ENCODE measurements at regions not wholly inside any gene's neighbourhood (a gene's known extent, or its start where the extent isn't known, plus 50 kb on each side); places are given as distances from the start of the nearest gene placed in this dataset.

DNA sequence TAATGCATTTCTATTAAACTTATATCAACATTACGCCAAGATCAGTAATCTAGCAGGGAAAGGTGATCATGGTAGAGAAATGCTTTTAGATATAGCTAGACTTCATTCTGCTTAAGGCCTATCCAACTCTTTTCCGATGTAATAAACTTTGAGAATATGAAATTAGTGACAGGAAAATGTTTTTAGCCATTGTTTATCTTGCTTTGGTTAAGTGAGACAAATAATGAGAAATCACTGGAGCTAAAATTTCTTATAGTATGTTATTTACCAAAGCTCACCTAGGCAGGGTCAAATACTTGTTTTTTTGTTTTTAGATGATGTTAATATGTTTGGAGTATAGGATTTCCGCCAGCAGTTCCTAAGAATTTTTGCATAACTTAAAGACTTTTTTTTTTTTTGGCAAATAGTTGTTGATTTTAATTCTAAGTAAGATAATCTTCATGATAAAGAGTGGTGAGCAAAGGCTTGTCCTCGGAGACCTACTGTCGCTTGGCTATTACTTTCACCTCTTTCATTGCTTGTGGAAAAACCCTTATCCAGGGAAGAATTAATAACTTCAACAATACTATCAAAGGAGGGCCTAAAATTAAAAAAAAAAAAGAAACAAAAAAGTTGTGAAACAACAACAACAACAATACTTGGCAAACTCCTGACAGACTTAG is 98.3 kb downstream of the SOX4 start:
- TF ChIP-seq ZC3H10 (CRISPR knock-in tag; IDR thresholded peaks at IDR 0.05), result no peak
- TF ChIP-seq ZFP30 (CRISPR knock-in tag; IDR thresholded peaks at IDR 0.05), result no peak
- no peak for TF ChIP-seq ESRRG (CRISPR knock-in tag; IDR thresholded peaks at IDR 0.05)
- no peak for TF ChIP-seq CSDC2 (CRISPR knock-in tag; IDR thresholded peaks at IDR 0.05)
- TF ChIP-seq ZNF8 (CRISPR knock-in tag; IDR thresholded peaks at IDR 0.05), result no peak
- TF ChIP-seq, protein P1, sequence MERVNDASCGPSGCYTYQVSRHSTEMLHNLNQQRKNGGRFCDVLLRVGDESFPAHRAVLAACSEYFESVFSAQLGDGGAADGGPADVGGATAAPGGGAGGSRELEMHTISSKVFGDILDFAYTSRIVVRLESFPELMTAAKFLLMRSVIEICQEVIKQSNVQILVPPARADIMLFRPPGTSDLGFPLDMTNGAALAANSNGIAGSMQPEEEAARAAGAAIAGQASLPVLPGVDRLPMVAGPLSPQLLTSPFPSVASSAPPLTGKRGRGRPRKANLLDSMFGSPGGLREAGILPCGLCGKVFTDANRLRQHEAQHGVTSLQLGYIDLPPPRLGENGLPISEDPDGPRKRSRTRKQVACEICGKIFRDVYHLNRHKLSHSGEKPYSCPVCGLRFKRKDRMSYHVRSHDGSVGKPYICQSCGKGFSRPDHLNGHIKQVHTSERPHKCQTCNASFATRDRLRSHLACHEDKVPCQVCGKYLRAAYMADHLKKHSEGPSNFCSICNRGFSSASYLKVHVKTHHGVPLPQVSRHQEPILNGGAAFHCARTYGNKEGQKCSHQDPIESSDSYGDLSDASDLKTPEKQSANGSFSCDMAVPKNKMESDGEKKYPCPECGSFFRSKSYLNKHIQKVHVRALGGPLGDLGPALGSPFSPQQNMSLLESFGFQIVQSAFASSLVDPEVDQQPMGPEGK (CRISPR knock-in tag; IDR thresholded peaks at IDR 0.05; ENCODE audit: borderline replicate concordance), result no peak
